NCI-H748 (cell line): ENCODE measurements at regions not wholly inside any gene's neighbourhood (a gene's known extent, or its start where the extent isn't known, plus 50 kb on each side); places are given as distances from the start of the nearest gene placed in this dataset.
A peak's percentile ranks its signal among the peaks of the same experiment; 100 is the strongest.
"Not testable (repeated sequence)": the region's sequence is repeated elsewhere in the genome, so short reads cannot be mapped to it uniquely, and the experiment has no call there.

Source experiments
- DNase-seq: peaks from one replicate; lab custom pipeline; 2025; ENCODE audit not compliant: unreplicated experiment; lab: John Stamatoyannopoulos, UW

DNA sequence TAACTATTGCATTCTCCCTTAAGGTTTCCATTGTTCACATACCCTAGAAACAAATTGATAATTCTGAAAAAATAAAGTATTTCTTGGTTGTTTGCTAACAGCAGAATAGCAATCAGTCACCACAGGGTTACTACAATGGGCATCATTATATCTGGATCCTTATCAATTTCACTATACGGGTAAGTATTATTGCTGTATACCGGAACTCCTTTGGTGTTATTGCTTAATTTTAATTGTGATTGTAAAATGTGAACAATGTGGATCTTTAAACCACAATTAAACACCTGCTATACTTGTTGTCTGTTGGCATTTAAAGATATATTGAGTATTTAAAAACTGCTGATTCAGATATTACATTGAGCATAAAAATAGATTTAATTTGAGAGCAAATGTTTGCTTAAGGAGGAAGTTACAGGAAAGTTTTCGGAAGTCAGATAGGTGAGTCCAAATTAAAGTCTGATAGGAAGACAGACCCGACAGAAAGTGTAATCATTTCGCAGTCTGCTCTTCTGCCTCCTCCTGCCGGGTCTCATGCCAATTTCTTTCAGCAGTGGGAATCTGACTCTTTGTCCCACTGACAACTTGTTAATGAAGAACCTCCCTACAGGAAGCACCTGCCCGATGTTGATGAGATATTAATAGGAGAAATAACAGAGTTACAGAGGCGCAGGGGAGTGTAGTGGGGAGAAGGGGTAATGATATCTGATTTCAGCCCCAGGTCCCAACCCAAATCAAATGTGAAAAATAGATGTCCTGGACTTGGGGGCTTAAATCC, 169.7 kb upstream of the TBC1D5 start:
- peak; percentile 78 for DNase-seq

DNA sequence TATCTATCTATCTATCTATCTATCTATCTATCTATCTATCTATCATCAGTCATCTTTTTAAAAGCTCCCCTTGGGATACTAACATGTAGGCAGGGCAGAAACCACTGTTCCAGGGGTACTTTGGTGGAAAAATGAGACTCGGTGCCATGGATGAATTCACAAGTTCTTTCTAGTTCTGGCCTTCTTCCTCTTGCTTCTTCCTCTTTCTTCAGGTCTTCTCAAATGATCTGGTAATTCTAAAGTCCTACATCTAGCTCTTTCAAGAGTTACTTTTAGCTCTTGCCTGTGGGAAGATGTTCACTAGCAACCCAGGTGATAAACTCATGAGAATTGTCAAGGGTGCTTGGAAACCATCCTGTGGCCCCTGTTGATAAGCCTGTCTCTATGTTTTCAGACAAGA, 168.5 kb upstream of the TBC1D5 start:
- DNase-seq = no peak

DNA sequence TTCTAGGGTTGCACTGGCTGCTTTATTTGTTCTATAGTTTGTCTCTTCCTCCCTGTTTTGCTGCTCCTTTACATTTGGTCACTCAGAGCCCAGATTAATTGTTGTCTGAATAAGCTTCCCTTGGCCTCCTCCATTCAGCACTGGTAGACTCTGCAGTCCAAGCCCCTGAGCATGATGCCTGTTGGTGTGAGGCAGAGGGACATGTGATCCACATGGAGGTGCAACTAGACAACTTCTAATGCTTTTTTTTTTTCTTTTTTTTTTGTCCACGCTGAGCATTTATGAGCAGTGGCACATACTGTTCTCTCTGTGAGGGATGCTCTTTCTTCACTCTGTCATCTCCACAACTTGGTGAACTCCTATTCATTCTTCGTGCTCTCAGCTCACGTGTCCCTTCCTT, 167.3 kb upstream of the TBC1D5 start:
- no peak for DNase-seq

DNA sequence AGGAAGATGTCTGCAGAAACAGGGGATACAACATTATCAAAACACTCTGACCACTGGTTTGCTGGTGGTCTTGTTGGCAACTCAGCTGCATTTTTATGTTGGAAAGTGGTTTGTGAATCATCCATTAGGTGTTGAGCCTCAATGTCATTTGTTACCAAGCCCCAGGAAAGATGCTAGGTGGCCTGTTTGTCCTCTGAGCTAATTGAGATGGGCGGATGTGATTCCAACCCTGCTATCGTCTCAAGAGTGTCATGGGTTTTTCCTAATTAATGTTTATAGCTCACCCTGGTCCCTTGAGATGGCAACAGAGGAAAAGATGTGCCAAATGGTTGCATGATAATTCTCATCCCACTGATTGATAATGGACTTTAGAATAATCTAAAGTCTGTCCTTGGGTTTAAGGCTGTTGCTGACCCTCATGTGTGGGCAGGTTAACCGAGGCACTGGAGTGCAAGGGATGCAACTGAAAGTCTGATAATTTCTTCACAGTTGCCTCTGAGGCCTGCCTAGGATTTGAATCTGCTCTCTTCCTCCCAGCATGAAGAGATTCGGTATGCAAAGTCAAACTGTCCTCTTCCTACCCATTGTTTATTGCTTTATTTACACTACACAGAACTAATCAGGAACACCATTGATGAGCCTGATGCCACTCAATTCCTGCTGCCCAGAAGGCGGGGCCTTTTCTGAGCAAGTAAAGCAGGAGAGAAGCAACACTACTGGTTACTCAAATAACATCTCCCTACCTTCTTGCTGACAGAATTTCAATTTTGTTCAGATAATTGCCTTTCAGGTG, 166.2 kb upstream of the TBC1D5 start:
- DNase-seq = peak; percentile 21

DNA sequence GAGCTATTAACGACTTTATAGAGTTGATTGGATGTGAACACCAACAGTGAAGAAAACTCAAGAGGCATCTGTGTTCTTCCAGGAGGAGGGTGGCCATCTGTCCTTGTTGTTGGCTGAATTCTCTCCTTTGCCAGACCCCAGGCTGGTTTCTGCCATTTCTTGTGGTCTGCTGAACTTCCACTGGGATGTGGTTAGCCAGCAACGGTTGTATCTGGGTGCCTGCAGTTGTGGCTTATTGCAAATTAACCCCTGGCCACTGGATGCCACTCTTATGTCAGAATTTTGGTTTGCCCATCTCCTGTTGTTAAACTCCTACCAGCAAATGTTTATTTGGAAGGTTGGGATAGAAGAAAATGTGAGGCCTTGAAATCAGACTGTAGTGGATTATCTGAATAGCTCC, 163.6 kb upstream of the TBC1D5 start:
- peak; percentile 11 for DNase-seq

DNA sequence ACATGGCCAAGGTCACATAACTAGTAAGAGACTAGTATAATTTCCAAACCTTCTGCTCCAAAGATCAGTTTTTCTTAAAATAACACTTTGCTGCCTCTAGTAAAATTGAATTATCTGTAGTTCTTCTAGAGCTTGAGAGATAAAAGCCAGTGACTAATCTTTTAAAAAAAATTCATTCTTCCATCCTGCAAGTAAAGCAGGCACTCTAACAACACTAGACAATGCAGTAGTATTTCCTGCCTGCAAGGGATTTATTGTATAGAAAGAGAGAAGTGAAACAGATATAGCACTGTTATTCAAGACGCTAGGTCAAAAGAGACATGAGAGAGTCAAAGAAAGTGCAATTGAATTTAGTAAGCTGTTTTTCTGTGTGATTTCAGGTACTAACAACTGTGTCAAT, 159.5 kb upstream of the TBC1D5 start:
- no peak for DNase-seq

DNA sequence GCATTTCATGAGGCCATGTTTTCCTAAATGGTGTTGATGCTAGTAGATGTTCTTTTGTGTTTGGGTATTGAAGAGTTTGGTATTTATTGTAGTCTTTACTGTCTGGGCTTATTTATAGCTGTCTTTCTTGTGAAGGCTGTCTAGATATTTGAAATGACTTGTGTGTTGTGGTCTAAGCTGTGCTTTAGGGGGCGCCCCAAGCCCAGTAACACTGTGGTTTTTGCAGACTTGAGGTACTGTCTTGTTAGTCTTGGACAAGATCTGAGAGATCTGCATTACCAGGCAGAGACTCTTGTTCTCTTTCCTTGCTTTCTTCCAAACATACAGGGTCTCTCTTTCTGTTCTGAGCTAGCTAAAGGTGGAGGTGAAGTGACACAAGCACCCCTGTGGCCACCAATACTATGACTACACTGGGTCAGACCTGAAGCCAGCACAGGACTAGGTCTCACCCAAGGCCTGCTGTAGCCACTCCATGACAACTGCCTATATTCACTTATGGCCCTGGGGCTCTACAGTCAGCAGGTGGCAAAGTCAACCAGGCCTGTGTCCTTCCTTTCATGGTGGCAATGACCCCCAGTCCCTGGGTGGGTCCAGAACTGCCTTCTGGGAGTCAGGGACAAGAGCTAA, 152.1 kb upstream of the TBC1D5 start:
- peak; percentile 67 for DNase-seq

DNA sequence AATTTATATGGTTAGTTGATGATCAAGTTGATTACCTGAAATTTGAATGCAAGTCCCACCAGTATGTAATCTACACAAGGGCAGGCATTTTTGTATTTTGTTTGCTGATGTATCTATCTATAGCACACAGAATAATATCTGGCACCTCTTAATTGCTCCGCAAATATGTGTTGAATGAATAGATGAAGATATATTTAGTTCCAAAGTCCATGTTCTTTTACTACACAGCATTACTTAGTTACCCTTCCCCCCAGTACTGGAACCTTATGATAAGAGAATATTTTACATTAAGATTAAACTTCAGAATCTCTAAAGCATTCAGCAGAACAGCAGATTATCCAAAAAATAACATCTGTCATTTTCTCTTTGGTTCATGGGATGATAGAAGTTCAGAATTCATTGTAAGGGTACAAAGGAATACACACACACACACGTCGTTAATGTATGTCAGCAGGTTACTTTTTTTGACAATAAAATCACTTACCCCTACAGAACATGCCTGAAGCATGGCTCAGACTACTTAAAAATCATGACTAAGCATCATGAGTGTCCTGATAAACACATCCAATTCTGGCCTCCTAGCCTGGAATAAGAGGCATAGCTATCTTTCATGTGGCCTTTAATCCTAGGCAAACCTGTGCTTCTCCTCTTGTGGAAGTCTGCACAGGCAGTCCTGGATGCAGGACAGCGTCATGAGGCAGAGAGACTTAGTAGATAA, 148.9 kb upstream of the TBC1D5 start:
- no peak for DNase-seq

DNA sequence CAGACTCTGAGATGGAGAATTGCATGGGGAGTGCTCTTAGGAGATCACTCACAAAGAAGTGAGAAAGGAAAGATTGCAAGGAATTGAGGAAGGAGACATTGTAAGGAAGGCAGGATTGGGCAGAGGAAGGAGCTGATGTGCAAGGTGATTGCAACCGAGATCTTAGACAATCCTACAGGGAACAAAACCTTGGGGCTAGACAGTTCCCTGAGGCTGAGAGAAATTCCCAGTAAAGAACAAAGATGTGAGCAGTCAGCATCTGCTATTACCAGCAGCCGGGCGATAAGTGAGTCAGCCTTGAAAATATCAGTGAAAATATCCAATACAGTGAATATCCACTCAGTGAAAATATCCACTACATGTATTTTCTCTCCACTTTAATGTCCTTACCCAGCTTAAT, 143.6 kb upstream of the TBC1D5 start:
- DNase-seq = no peak

DNA sequence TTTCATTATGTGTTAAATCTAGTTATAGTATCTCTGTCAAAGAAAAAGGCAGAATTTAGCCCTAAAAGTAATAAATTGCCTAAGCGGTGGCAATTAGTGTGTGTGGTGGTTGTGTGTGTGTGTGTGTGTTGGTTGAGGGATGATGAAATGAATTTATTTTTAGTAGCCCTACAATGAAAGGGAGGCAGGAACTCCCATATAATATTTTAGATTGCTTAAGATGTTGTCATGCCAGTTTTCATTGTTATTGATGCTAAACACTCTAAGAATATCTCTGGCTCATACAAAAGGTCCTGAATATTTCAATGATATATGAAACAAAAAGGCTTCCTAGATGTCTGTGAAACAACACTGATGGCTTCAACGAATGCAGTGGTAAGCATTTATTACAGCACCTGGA, 140.6 kb upstream of the TBC1D5 start:
- DNase-seq = no peak

DNA sequence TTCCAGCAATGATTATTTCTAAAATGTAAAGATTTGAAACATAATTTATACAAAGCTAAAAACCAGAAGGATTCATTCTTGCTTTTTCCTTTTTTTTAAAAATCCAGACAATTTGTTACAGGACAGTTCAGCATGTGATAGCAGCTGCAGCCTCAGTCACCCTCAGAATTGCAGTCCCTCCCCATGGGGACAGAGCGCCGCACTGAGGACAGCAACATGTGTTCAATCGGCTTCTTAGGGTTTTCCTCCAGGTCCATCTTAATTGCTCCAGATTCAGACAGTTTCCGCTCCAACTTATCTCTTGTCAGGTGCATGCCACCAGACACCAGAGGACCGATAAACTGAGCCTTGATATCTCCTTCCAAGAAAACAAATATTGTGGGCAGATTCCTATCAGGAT, 134.9 kb upstream of the TBC1D5 start:
- no peak for DNase-seq

DNA sequence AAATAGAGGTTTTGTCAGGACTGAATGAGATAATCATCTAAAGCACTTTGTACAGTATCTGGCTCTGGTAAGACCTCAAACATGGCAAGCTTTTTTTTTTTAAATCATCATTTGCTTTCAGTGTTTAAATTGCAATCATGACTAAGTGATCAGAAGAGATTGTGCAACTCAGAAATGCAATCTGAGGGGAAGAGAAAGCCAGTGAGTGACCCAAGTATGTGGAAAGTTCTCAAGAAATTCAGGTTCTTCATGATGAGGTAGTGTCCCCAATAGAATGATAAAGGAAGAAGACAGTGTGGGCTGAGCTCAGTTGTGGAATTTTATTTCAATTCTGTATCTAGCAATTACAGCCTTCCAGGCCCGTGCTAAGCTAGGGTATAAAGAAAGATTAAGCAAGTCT, 132.2 kb upstream of the TBC1D5 start:
- DNase-seq = no peak

DNA sequence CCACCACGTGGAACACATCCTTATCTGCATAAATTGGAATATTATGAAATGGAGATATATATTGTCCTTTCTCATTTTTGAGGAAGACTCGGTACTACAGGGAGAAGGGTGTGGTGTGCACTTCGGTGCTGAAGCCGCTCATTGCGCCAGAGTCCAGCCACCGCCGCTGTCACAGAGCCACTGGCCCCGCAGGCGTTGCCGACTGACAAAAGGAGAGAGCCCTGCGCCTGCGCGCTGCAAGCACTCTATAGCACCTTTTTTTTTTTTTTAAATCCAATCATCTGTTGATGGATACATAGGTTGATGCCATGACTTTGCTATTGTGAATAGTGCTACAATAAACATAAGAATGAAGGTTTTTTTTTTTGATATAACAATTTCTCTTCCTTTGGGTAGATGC, 130.0 kb upstream of the TBC1D5 start:
- no peak for DNase-seq

DNA sequence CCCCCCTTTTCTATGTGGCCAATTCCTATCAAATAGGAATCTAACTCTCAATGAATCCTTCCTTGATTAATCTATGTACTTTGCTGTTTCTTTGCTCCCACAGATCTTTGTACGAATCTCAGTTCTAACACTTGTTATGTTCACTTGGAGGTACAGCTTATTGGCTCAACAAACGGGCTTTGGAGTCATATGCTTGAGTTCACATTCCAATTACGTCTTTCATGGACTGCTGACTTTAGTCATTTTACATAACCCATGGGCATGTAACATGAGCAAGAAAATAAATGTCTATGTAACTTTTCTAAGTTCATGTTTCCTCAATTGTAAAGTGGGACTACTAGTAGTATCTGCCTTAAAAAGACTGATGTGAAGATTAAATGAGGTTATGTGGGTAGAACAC, 123.2 kb upstream of the TBC1D5 start:
- no peak for DNase-seq

DNA sequence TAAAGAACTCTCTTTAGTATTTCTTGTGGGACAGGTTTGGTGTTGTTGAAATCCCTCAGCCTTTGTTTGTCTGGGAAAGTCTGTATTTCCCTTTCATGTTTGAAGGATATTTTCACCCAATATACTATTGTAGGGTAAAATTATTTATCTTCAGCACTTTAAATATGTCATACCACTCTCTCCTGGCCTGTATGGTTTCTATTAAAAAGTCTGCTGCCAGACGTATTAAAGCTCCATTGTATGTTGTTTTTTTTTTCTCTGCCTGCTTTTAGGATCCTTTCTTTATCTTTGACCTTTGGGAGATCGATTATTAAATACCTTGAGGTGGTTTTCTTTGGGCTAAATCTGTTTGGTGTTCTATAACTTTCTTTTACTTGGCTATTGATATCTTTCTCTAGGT, 119.0 kb upstream of the TBC1D5 start:
- no peak for DNase-seq

DNA sequence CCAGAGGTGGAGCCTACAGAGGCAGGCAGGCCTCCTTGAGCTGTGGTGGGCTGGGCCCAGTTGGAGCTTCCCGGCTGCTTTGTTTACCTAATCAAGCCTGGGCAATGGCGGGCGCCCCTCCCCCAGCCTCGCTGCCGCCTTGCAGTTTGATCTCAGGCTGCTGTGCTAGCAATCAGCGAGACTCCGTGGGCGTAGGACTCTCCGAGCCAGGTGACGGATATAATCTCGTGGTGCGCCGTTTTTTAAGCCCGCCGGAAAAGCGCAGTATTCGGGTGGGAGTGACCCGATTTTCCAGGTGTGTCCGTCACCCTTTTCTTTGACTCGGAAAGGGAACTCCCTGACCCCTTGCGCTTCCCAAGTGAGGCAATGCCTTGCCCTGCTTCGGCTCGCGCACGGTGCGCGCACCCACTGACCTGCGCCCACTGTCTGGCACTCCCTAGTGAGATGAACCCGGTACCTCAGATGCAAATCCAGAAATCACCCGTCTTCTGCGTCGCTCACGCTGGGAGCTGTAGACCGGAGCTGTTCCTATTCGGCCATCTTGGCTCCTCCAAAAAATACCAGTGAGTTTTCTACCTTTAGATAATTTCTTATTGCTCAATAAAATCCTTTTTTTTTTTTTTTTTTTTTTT, 118.5 kb upstream of the TBC1D5 start:
- not testable (repeated sequence) for DNase-seq

DNA sequence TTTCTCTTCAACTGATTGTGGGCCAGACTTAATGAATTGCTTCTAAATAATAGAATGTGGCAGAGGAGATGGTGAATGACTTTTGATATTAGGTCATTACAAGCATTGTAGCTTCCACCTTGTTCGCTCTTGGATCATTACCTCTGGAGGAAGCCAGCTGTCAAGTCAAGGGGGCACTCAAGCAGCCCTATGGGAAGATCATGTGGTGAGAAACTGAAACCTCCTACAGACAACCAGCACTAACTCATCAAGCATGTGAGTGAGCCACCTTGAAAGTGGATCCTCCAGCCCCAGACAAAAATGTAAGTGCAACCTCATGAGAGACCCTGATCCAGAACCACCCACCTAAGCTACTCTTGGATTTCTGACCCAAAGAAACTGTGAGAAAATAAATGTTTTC, 109.8 kb upstream of the TBC1D5 start:
- DNase-seq = no peak

DNA sequence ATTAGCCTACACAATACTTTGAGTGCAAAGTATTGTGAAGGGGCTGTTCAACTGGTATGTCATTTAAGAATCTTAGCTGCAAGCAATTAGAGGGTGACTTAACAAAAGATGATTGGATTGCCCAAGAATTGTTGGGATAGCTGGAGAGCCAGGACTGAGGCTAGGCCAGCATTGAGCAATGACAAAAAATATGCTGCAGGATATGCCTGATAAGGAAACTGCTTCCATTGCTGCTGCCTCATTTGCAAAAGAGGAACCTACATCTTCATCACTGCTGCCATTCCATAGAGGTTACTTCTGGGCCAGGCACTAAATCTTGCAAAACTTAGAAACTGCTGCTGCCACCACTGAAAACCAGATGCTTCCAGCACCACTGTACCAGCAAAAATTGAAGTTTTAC, 108.0 kb upstream of the TBC1D5 start:
- no peak for DNase-seq

DNA sequence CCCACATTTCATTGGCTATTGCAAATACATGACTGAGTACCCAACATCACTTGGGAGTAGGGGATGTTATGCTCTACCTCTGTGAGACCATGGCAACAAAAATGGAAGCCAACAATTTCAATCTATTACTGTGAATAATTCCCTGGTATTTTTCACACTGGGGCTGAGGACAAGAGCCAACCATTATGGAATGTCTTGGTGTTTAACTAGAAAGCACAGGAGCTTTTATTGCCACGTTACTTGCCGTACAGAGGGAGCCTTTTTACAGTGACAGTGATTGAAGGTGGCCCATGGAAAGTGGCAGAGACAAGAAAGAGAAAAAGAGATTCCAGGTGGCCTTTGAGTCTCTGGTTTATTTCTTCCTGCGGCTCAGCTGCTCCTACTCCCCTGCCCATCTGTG, 105.7 kb upstream of the TBC1D5 start:
- DNase-seq = no peak

DNA sequence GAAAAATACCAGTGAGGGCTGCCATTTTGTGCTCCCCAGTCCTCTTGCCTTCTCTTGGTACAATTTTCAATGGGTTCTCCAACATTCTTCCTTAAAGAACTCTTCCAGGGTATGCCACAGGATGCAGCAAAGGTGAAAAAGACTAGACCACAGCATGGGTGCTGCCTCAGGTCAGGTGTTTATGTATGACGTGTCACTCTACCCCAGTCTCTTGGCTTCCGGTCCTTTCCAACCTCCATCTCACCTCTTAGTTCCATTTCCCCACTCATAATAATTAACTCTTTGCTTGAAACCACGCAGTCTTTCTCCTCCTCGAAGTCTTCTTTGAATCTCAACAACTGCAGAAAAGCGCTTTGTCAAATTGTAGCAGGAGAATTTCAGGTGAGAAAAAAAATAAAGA, 104.7 kb upstream of the TBC1D5 start:
- DNase-seq = no peak

DNA sequence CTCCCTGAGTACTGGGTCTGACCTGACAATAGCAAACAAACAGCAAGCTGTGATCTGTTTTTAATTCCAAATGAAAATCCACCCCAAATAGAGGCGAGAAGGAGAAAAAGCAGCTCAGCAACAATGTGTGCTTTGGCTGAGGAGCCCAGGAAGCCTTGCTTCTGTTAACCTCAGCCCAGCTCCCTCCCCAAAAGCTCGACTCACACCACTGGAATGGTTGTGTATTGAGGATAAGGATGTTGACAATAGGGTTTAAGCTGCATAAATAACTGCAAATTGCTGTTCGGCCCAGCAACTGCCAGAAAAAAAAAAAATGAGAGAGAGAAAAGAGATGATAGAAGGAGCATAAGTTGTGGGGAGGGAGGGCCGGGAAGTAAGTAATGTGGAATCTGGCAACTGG, 104.0 kb upstream of the TBC1D5 start:
- DNase-seq = no peak
